Fibroblast of mammary gland (primary cell): ENCODE measurements at regions not wholly inside any gene's neighbourhood (a gene's known extent, or its start where the extent isn't known, plus 50 kb on each side); places are given as distances from the start of the nearest gene placed in this dataset.

Experiments
- DNase-seq: peaks from one replicate; pipeline ENCODE4 v3.0.0-alpha.2; 2010; ENCODE audit warnings: low read depth
- H3K4me3 ChIP-seq: 2 replicates; pipeline ENCODE4 v1.5.1; 2011; ENCODE audit warnings: low read depth, mild to moderate bottlenecking, low read length, moderate library complexity; ENCODE audit not compliant: control insufficient read depth
- CTCF ChIP-seq: conservative IDR thresholded peaks from 2 replicates; pipeline ENCODE4 v1.5.1; 2011; ENCODE audit warnings: low read depth, low read length, inconsistent platforms; ENCODE audit not compliant: control insufficient read depth, insufficient read depth

- TF ChIP-seq CTCF, result no peak
- no peak for DNase-seq
- no peak overlapping the region for H3K4me3 ChIP-seq
Measured at GRCh38 chr18:34297287-34297686, 72.6 kb upstream of the NOL4 start.

- no peak for TF ChIP-seq CTCF
- no peak overlapping the region for H3K4me3 ChIP-seq
- no peak for DNase-seq
Measured at GRCh38 chr18:34299828-34300227, 75.1 kb upstream of the NOL4 start.

- no peak for DNase-seq
- no peak overlapping the region for H3K4me3 ChIP-seq
- no peak for TF ChIP-seq CTCF
Measured at GRCh38 chr18:34311468-34311867, 86.8 kb upstream of the NOL4 start.

- DNase-seq, result no peak
- no peak for TF ChIP-seq CTCF
Measured at GRCh38 chr18:34314847-34315246, 90.1 kb upstream of the NOL4 start.

GRCh38 chr18:34315591-34316352 lies 91.1 kb upstream of the NOL4 start:
- no peak for TF ChIP-seq CTCF
- H3K4me3 ChIP-seq, result no peak overlapping the region
- no peak for DNase-seq

More at GRCh38 chr18:34314847-34315246, 90.1 kb upstream of the NOL4 start:
- H3K4me3 ChIP-seq, result no peak overlapping the region

- no peak for TF ChIP-seq CTCF
- no peak for DNase-seq
- H3K4me3 ChIP-seq, result no peak overlapping the region
Measured at GRCh38 chr18:34320267-34320666, 95.6 kb upstream of the NOL4 start.

- H3K4me3 ChIP-seq, result no peak overlapping the region
- DNase-seq, result no peak
- no peak for TF ChIP-seq CTCF
Measured at GRCh38 chr18:34321066-34321465, 96.4 kb upstream of the NOL4 start.
